ENCODE measurements at regions not wholly inside any gene's neighbourhood (a gene's known extent, or its start where the extent isn't known, plus 50 kb on each side); places are given as distances from the start of the nearest gene placed in this dataset.

GRCh38 chr13:47129461-47129860, 232.6 kb upstream of the HTR2A start:
- no peak for DNase-seq (ENCODE audit: low spot score)

- no peak for DNase-seq (ENCODE audit: low spot score)
Observed at GRCh38 chr13:47126432-47126831, 229.6 kb upstream of the HTR2A start.

GRCh38 chr13:47121092-47121763, 224.4 kb upstream of the HTR2A start:
- no peak for DNase-seq (ENCODE audit: low spot score)

GRCh38 chr13:47120282-47120681, 223.4 kb upstream of the HTR2A start:
- DNase-seq (ENCODE audit: low spot score) = no peak

GRCh38 chr13:47119575-47120235, 222.9 kb upstream of the HTR2A start:
- DNase-seq (ENCODE audit: low spot score) = no peak

- no peak for DNase-seq (ENCODE audit: low spot score)
Observed at GRCh38 chr13:47117268-47117667, 220.4 kb upstream of the HTR2A start.

- DNase-seq (ENCODE audit: low spot score) = no peak
Observed at GRCh38 chr13:47114030-47114429, 217.2 kb upstream of the HTR2A start.

GRCh38 chr13:47112903-47113299, 216.0 kb upstream of the HTR2A start:
- DNase-seq (ENCODE audit: low spot score) = no peak

GRCh38 chr13:47112205-47112902, 215.5 kb upstream of the HTR2A start:
- DNase-seq (ENCODE audit: low spot score) = no peak

- DNase-seq (ENCODE audit: low spot score) = no peak
Observed at GRCh38 chr13:47111499-47111898, 214.6 kb upstream of the HTR2A start.

- no peak for DNase-seq (ENCODE audit: low spot score)
Observed at GRCh38 chr13:47110833-47111240, 214.0 kb upstream of the HTR2A start.

- DNase-seq (ENCODE audit: low spot score) = no peak
Observed at GRCh38 chr13:47110141-47110540, 213.3 kb upstream of the HTR2A start.

- DNase-seq (ENCODE audit: low spot score) = no peak
Observed at GRCh38 chr13:47109028-47109427, 212.2 kb upstream of the HTR2A start.

- DNase-seq (ENCODE audit: low spot score) = no peak
Observed at GRCh38 chr13:47100214-47100853, 203.5 kb upstream of the HTR2A start.

GRCh38 chr13:47094734-47095434, 198.0 kb upstream of the HTR2A start:
- no peak for DNase-seq (ENCODE audit: low spot score)

GRCh38 chr13:47092202-47092601, 195.3 kb upstream of the HTR2A start:
- no peak for DNase-seq (ENCODE audit: low spot score)

- DNase-seq (ENCODE audit: low spot score) = no peak
Observed at GRCh38 chr13:47087841-47088240, 191.0 kb upstream of the HTR2A start.

- DNase-seq (ENCODE audit: low spot score) = no peak
Observed at GRCh38 chr13:47087241-47087640, 190.4 kb upstream of the HTR2A start.

GRCh38 chr13:47085346-47085745, 188.5 kb upstream of the HTR2A start:
- DNase-seq (ENCODE audit: low spot score) = no peak

- DNase-seq (ENCODE audit: low spot score) = no peak
Observed at GRCh38 chr13:47081850-47082249, 185.0 kb upstream of the HTR2A start.

GRCh38 chr13:47081246-47081645, 184.4 kb upstream of the HTR2A start:
- DNase-seq (ENCODE audit: low spot score) = no peak

GRCh38 chr13:47080621-47081020, 183.8 kb upstream of the HTR2A start:
- DNase-seq (ENCODE audit: low spot score) = no peak

Measured in SK-N-DZ (cell line).